ENCODE measurements at regions not wholly inside any gene's neighbourhood (a gene's known extent, or its start where the extent isn't known, plus 50 kb on each side); places are given as distances from the start of the nearest gene placed in this dataset.

GRCh38 chr3:127367593-127367992 is 79.7 kb upstream of the PRR20G start:
- no peak for DNase-seq
- Histone ChIP-seq H3K4me1 (ENCODE audit: control extremely low read depth in 1 of 4, control insufficient read depth in 4 of 4, insufficient read depth in 4 of 4, low read length in 3 of 4) (peaks cover 0 to 1% (median 0%) of the 10 kb centered on the region in 4 experiments), H3K27ac (ENCODE audit: insufficient read depth in 1 of 2, low read depth in 1 of 2, low read length in 2 of 2, poor library complexity in 1 of 2, severe bottlenecking in 2 of 2) (no peak overlapping the region), H3K36me3 (ENCODE audit: control insufficient read depth in 4 of 4, insufficient read depth in 4 of 4, low read length in 3 of 4) (no peaks in the 10 kb centered on the region), H3K27me3 (replicated peaks in 2 of 5; ENCODE audit: control insufficient read depth in 4 of 5, insufficient read depth in 5 of 5, low read length in 4 of 5) (peaks cover 0 to 45% (median 5%) of the 10 kb centered on the region in 5 experiments), H3K9me3 (ENCODE audit: control extremely low read depth in 1 of 5, control insufficient read depth in 4 of 5, insufficient read depth in 2 of 5, low read depth in 1 of 5, low read length in 4 of 5) (peaks cover 0 to 4% (median 0%) of the 10 kb centered on the region in 5 experiments), H3K4me3 (ENCODE audit: control insufficient read depth in 1 of 7, extremely low read depth in 1 of 7, insufficient read depth in 4 of 7, low read depth in 2 of 7, low read length in 6 of 7) (no peak overlapping the region)
- POLR2A ChIA-PET, result no interaction called here
- CTCF ChIA-PET, result no interaction called here
- WGBS (ENCODE audit: insufficient coverage), result 100% methylated on average over 6 of the region's 13 CpGs

GRCh38 chr3:127366383-127366782 is 78.5 kb upstream of the PRR20G start:
- CTCF ChIA-PET, result interaction anchor here (0.7 to 0.8 kb wide), 2 partner anchors 8 to 29 kb away, joined by 3 read pairs; no protein-coding TSS in a partner anchor
- no peaks in the 10 kb centered on the region for H3K36me3 ChIP-seq (ENCODE audit: control insufficient read depth in 4 of 4, insufficient read depth in 4 of 4, low read length in 3 of 4)
- no peak overlapping the region for H3K27ac ChIP-seq (ENCODE audit: insufficient read depth in 1 of 2, low read depth in 1 of 2, low read length in 2 of 2, poor library complexity in 1 of 2, severe bottlenecking in 2 of 2)
- WGBS (ENCODE audit: insufficient coverage), result no CpG with 5 or more reads among the region's 6 CpGs
- peaks cover 0 to 4% (median 0%) of the 10 kb centered on the region in 5 experiments for H3K9me3 ChIP-seq (ENCODE audit: control extremely low read depth in 1 of 5, control insufficient read depth in 4 of 5, insufficient read depth in 2 of 5, low read depth in 1 of 5, low read length in 4 of 5)
- H3K27me3 ChIP-seq (replicated peaks in 2 of 5; ENCODE audit: control insufficient read depth in 4 of 5, insufficient read depth in 5 of 5, low read length in 4 of 5), result peaks cover 0 to 41% (median 5%) of the 10 kb centered on the region in 5 experiments
- no peak for DNase-seq
- peaks cover 0 to 1% (median 0%) of the 10 kb centered on the region in 4 experiments for H3K4me1 ChIP-seq (ENCODE audit: control extremely low read depth in 1 of 4, control insufficient read depth in 4 of 4, insufficient read depth in 4 of 4, low read length in 3 of 4)
- no peak overlapping the region for H3K4me3 ChIP-seq (ENCODE audit: control insufficient read depth in 1 of 7, extremely low read depth in 1 of 7, insufficient read depth in 4 of 7, low read depth in 2 of 7, low read length in 6 of 7)
- POLR2A ChIA-PET, result no interaction called here

- POLR2A ChIA-PET, result no interaction called here
- H3K4me3 ChIP-seq (ENCODE audit: control insufficient read depth in 1 of 7, extremely low read depth in 1 of 7, insufficient read depth in 4 of 7, low read depth in 2 of 7, low read length in 6 of 7), result no peak overlapping the region
- CTCF ChIA-PET, result interaction anchor here (0.8 kb wide), 1 partner anchor 9 kb away, joined by 3 read pairs; no protein-coding TSS in a partner anchor
- H3K36me3 ChIP-seq (ENCODE audit: control insufficient read depth in 4 of 4, insufficient read depth in 4 of 4, low read length in 3 of 4), result no peaks in the 10 kb centered on the region
- H3K27me3 ChIP-seq (replicated peaks in 2 of 5; ENCODE audit: control insufficient read depth in 4 of 5, insufficient read depth in 5 of 5, low read length in 4 of 5), result peaks cover 0 to 31% (median 5%) of the 10 kb centered on the region in 5 experiments
- no peaks in the 10 kb centered on the region for H3K4me1 ChIP-seq (ENCODE audit: control extremely low read depth in 1 of 4, control insufficient read depth in 4 of 4, insufficient read depth in 4 of 4, low read length in 3 of 4)
- no peak for DNase-seq
- H3K27ac ChIP-seq (ENCODE audit: insufficient read depth in 1 of 2, low read depth in 1 of 2, low read length in 2 of 2, poor library complexity in 1 of 2, severe bottlenecking in 2 of 2), result no peak overlapping the region
- H3K9me3 ChIP-seq (ENCODE audit: control extremely low read depth in 1 of 5, control insufficient read depth in 4 of 5, insufficient read depth in 2 of 5, low read depth in 1 of 5, low read length in 4 of 5), result peaks cover 0 to 4% (median 0%) of the 10 kb centered on the region in 5 experiments
- WGBS (ENCODE audit: insufficient coverage), result 95% methylated on average over 4 of the region's 7 CpGs
Measured at GRCh38 chr3:127365163-127365798, 77.4 kb upstream of the PRR20G start.

GRCh38 chr3:127363891-127364290 is 76.0 kb upstream of the PRR20G start:
- 94% methylated on average over 3 of the region's 3 CpGs for WGBS (ENCODE audit: insufficient coverage)
- no peak overlapping the region for H3K27ac ChIP-seq (ENCODE audit: insufficient read depth in 1 of 2, low read depth in 1 of 2, low read length in 2 of 2, poor library complexity in 1 of 2, severe bottlenecking in 2 of 2)
- no peak overlapping the region for H3K4me3 ChIP-seq (ENCODE audit: control insufficient read depth in 1 of 7, extremely low read depth in 1 of 7, insufficient read depth in 4 of 7, low read depth in 2 of 7, low read length in 6 of 7)
- no peaks in the 10 kb centered on the region for H3K36me3 ChIP-seq (ENCODE audit: control insufficient read depth in 4 of 4, insufficient read depth in 4 of 4, low read length in 3 of 4)
- H3K4me1 ChIP-seq (ENCODE audit: control extremely low read depth in 1 of 4, control insufficient read depth in 4 of 4, insufficient read depth in 4 of 4, low read length in 3 of 4), result no peaks in the 10 kb centered on the region
- DNase-seq, result no peak
- CTCF ChIA-PET, result no interaction called here
- H3K27me3 ChIP-seq (replicated peaks in 2 of 5; ENCODE audit: control insufficient read depth in 4 of 5, insufficient read depth in 5 of 5, low read length in 4 of 5), result peaks cover 0 to 28% (median 5%) of the 10 kb centered on the region in 5 experiments
- peaks cover 0 to 4% (median 0%) of the 10 kb centered on the region in 5 experiments for H3K9me3 ChIP-seq (ENCODE audit: control extremely low read depth in 1 of 5, control insufficient read depth in 4 of 5, insufficient read depth in 2 of 5, low read depth in 1 of 5, low read length in 4 of 5)
- POLR2A ChIA-PET, result no interaction called here

GRCh38 chr3:127363171-127363570 is 75.3 kb upstream of the PRR20G start:
- WGBS (ENCODE audit: insufficient coverage), result 87% methylated on average over 12 of the region's 13 CpGs
- no peak overlapping the region for H3K4me3 ChIP-seq (ENCODE audit: control insufficient read depth in 1 of 7, extremely low read depth in 1 of 7, insufficient read depth in 4 of 7, low read depth in 2 of 7, low read length in 6 of 7)
- POLR2A ChIA-PET, result no interaction called here
- peaks cover 0 to 4% (median 0%) of the 10 kb centered on the region in 5 experiments for H3K9me3 ChIP-seq (ENCODE audit: control extremely low read depth in 1 of 5, control insufficient read depth in 4 of 5, insufficient read depth in 2 of 5, low read depth in 1 of 5, low read length in 4 of 5)
- no peak for DNase-seq
- peaks cover 0 to 28% (median 4%) of the 10 kb centered on the region in 5 experiments for H3K27me3 ChIP-seq (replicated peaks in 2 of 5; ENCODE audit: control insufficient read depth in 4 of 5, insufficient read depth in 5 of 5, low read length in 4 of 5)
- CTCF ChIA-PET, result no interaction called here
- no peaks in the 10 kb centered on the region for H3K36me3 ChIP-seq (ENCODE audit: control insufficient read depth in 4 of 4, insufficient read depth in 4 of 4, low read length in 3 of 4)
- H3K4me1 ChIP-seq (ENCODE audit: control extremely low read depth in 1 of 4, control insufficient read depth in 4 of 4, insufficient read depth in 4 of 4, low read length in 3 of 4), result no peaks in the 10 kb centered on the region
- H3K27ac ChIP-seq (ENCODE audit: insufficient read depth in 1 of 2, low read depth in 1 of 2, low read length in 2 of 2, poor library complexity in 1 of 2, severe bottlenecking in 2 of 2), result no peak overlapping the region

- ChIA-PET CTCF (no interaction called here), POLR2A (no interaction called here)
- Histone ChIP-seq H3K27me3 (replicated peaks in 2 of 5; ENCODE audit: control insufficient read depth in 4 of 5, insufficient read depth in 5 of 5, low read length in 4 of 5) (peaks cover 0 to 21% (median 4%) of the 10 kb centered on the region in 5 experiments), H3K27ac (ENCODE audit: insufficient read depth in 1 of 2, low read depth in 1 of 2, low read length in 2 of 2, poor library complexity in 1 of 2, severe bottlenecking in 2 of 2) (no peak overlapping the region), H3K4me3 (ENCODE audit: control insufficient read depth in 1 of 7, extremely low read depth in 1 of 7, insufficient read depth in 4 of 7, low read depth in 2 of 7, low read length in 6 of 7) (no peak overlapping the region), H3K4me1 (ENCODE audit: control extremely low read depth in 1 of 4, control insufficient read depth in 4 of 4, insufficient read depth in 4 of 4, low read length in 3 of 4) (no peaks in the 10 kb centered on the region), H3K36me3 (ENCODE audit: control insufficient read depth in 4 of 4, insufficient read depth in 4 of 4, low read length in 3 of 4) (no peaks in the 10 kb centered on the region), H3K9me3 (ENCODE audit: control extremely low read depth in 1 of 5, control insufficient read depth in 4 of 5, insufficient read depth in 2 of 5, low read depth in 1 of 5, low read length in 4 of 5) (peaks cover 0 to 15% (median 2%) of the 10 kb centered on the region in 5 experiments)
- 100% methylated on average over 6 of the region's 7 CpGs for WGBS (ENCODE audit: insufficient coverage)
- no peak for DNase-seq
Measured at GRCh38 chr3:127360647-127361046, 72.8 kb upstream of the PRR20G start.

GRCh38 chr3:127358641-127359040 is 70.8 kb upstream of the PRR20G start:
- ChIA-PET CTCF (no interaction called here), POLR2A (no interaction called here)
- 87% methylated on average over 6 of the region's 6 CpGs for WGBS (ENCODE audit: insufficient coverage)
- Histone ChIP-seq H3K9me3 (ENCODE audit: control extremely low read depth in 1 of 5, control insufficient read depth in 4 of 5, insufficient read depth in 2 of 5, low read depth in 1 of 5, low read length in 4 of 5) (peaks cover 0 to 15% (median 2%) of the 10 kb centered on the region in 5 experiments), H3K4me3 (ENCODE audit: control insufficient read depth in 1 of 7, extremely low read depth in 1 of 7, insufficient read depth in 4 of 7, low read depth in 2 of 7, low read length in 6 of 7) (no peak overlapping the region), H3K36me3 (ENCODE audit: control insufficient read depth in 4 of 4, insufficient read depth in 4 of 4, low read length in 3 of 4) (no peaks in the 10 kb centered on the region), H3K4me1 (ENCODE audit: control extremely low read depth in 1 of 4, control insufficient read depth in 4 of 4, insufficient read depth in 4 of 4, low read length in 3 of 4) (no peaks in the 10 kb centered on the region), H3K27me3 (replicated peaks in 2 of 5; ENCODE audit: control insufficient read depth in 4 of 5, insufficient read depth in 5 of 5, low read length in 4 of 5) (peaks cover 0 to 20% (median 3%) of the 10 kb centered on the region in 5 experiments), H3K27ac (ENCODE audit: insufficient read depth in 1 of 2, low read depth in 1 of 2, low read length in 2 of 2, poor library complexity in 1 of 2, severe bottlenecking in 2 of 2) (no peak overlapping the region)
- no peak for DNase-seq

Measured in common myeloid progenitor, CD34-positive (primary cell).